Liver (tissue), 8 donors: ENCODE measurements at regions not wholly inside any gene's neighbourhood (a gene's known extent, or its start where the extent isn't known, plus 50 kb on each side); places are given as distances from the start of the nearest gene placed in this dataset.

ENCODE experiments used
- DNase-seq: peaks from one replicate; pipeline ENCODE4 v3.0.0-alpha.2; 2017; ENCODE audit warnings: low spot score
- H3K27ac ChIP-seq, 2 donors: one replicate each; pipeline ENCODE4 v1.7.0; 2013; ENCODE audit warnings: inconsistent platforms in 2 of 2, low read length in 2 of 2, control low read depth in 1 of 2, low read depth in 1 of 2, mild to moderate bottlenecking in 1 of 2
- H3K27me3 ChIP-seq, 4 donors: one replicate each; pipeline versions ENCODE4 v1.6.1 to v1.7.0; 2013; ENCODE audit warnings: low read length in 3 of 4, inconsistent platforms in 1 of 4, mild to moderate bottlenecking in 1 of 4, moderate library complexity in 1 of 4; ENCODE audit not compliant: control insufficient read depth in 4 of 4, insufficient read depth in 4 of 4
- H3K36me3 ChIP-seq, 4 donors: one replicate each; pipeline versions ENCODE4 v1.6.1 to v1.7.0; 2013; ENCODE audit warnings: low read length in 3 of 4, mild to moderate bottlenecking in 3 of 4, low read depth in 1 of 4, moderate library complexity in 1 of 4; ENCODE audit not compliant: control insufficient read depth in 4 of 4, insufficient read depth in 3 of 4
- H3K4me1 ChIP-seq, 4 donors: one replicate each; pipeline versions ENCODE4 v1.6.1 to v1.7.0; 2013; ENCODE audit warnings: low read length in 3 of 4, mild to moderate bottlenecking in 3 of 4, moderate library complexity in 1 of 4; ENCODE audit not compliant: control insufficient read depth in 4 of 4, insufficient read depth in 4 of 4
- H3K4me3 ChIP-seq, 3 donors: one replicate each; pipeline versions ENCODE4 v1.6.1 to v1.7.0; 2013; ENCODE audit warnings: low read length in 3 of 3, control low read depth in 1 of 3, low read depth in 1 of 3, mild to moderate bottlenecking in 1 of 3
- H3K9ac ChIP-seq, 2 donors: one replicate each; pipeline ENCODE4 v1.7.0; 2013; ENCODE audit warnings: low read length in 2 of 2, mild to moderate bottlenecking in 2 of 2, moderate library complexity in 2 of 2, control low read depth in 1 of 2, low read depth in 1 of 2
- H3K9me3 ChIP-seq, 4 donors: one replicate each; pipeline versions ENCODE4 v1.6.1 to v1.7.0; 2013; ENCODE audit warnings: low read length in 3 of 4; ENCODE audit not compliant: control insufficient read depth in 4 of 4
- ATF3 ChIP-seq: IDR thresholded peaks from 2 replicates; pipeline ENCODE4 v1.6.1; 2016; ENCODE audit warnings: antibody characterized with exemption
- CTCF ChIP-seq: fragments of 150-350 bp; IDR thresholded peaks from 2 replicates; pipeline ENCODE4 v1.5.1; 2017; ENCODE audit warnings: improper control_type of control experiment, low read depth, low read length; ENCODE audit not compliant: missing input control
- EGR1 ChIP-seq, 2 donors: IDR thresholded peaks; 2 replicates each; pipeline ENCODE4 v1.6.1; 2016 to 2018; ENCODE audit warnings: antibody characterized with exemption in 2 of 2, low read depth in 2 of 2
- FOXA1 ChIP-seq: IDR thresholded peaks from 2 replicates; pipeline ENCODE4 v1.6.1; 2016; ENCODE audit warnings: antibody characterized with exemption
- FOXA2 ChIP-seq: IDR thresholded peaks from 2 replicates; pipeline ENCODE4 v1.6.1; 2016; ENCODE audit warnings: antibody characterized with exemption
- GABPA ChIP-seq, 2 donors: IDR thresholded peaks in 1 of 2; conservative IDR thresholded peaks in 1 of 2; 2 replicates each; pipeline ENCODE4 v1.6.1; 2016; ENCODE audit warnings: antibody characterized with exemption in 2 of 2, mild to moderate bottlenecking in 1 of 2, moderate library complexity in 1 of 2
- HNF4A ChIP-seq, 2 donors: conservative IDR thresholded peaks; 2 replicates each; pipeline ENCODE4 v1.6.1; 2016; ENCODE audit warnings: antibody characterized with exemption in 2 of 2, mild to moderate bottlenecking in 2 of 2
- HNF4G ChIP-seq: IDR thresholded peaks from 2 replicates; pipeline ENCODE4 v1.6.1; 2016; ENCODE audit warnings: antibody characterized with exemption
- JUND ChIP-seq, 2 donors: IDR thresholded peaks; 2 replicates each; pipeline ENCODE4 v1.6.1; 2016; ENCODE audit warnings: antibody characterized with exemption in 2 of 2
- MAX ChIP-seq: IDR thresholded peaks from 2 replicates; pipeline ENCODE4 v1.6.1; 2016; ENCODE audit warnings: antibody characterized with exemption
- NR2F2 ChIP-seq: IDR thresholded peaks from 2 replicates; pipeline ENCODE4 v1.6.1; 2016; ENCODE audit warnings: antibody characterized with exemption
- RAD21 ChIP-seq, 2 donors: IDR thresholded peaks; 2 replicates each; pipeline ENCODE4 v1.6.1; 2016; ENCODE audit warnings: antibody characterized with exemption in 2 of 2, mild to moderate bottlenecking in 2 of 2
- RXRA ChIP-seq, 2 donors: IDR thresholded peaks; 2 replicates each; pipeline ENCODE4 v1.6.1; 2017 to 2018; ENCODE audit warnings: antibody characterized with exemption in 2 of 2, mild to moderate bottlenecking in 1 of 2
- SP1 ChIP-seq: IDR thresholded peaks from 2 replicates; pipeline ENCODE4 v1.6.1; 2018; ENCODE audit warnings: antibody characterized with exemption, mild to moderate bottlenecking
- TAF1 ChIP-seq: conservative IDR thresholded peaks from 2 replicates; pipeline ENCODE4 v1.6.1; 2016; ENCODE audit warnings: antibody characterized with exemption, mild to moderate bottlenecking
- YY1 ChIP-seq: IDR thresholded peaks from 2 replicates; pipeline ENCODE4 v1.6.1; 2016; ENCODE audit warnings: antibody characterized with exemption, mild to moderate bottlenecking
- ZBTB33 ChIP-seq: IDR thresholded peaks from 2 replicates; pipeline ENCODE4 v1.6.1; 2016; ENCODE audit warnings: antibody characterized with exemption
- WGBS: extraction: QIAGEN DNeasy Blood & Tissue Kit; methylation state at CpG from one replicate; pipeline ENCODE4 v1.1.7; 2013; 5-methylcytosine and 5-hydroxymethylcytosine counted together
- donor health status: healthy.
- donor health status: healthy.
- donor health status: healthy.
- donor health status: healthy.
- donor health status: healthy.

- Histone ChIP-seq H3K9ac (no peak overlapping the region), H3K36me3 (no peaks in the 10 kb centered on the region), H3K9me3 (no peaks in the 10 kb centered on the region), H3K27me3 (no peaks in the 10 kb centered on the region), H3K4me1 (no peaks in the 10 kb centered on the region), H3K4me3 (no peak overlapping the region), H3K27ac (no peak overlapping the region)
- no peak for TF ChIP-seq NR2F2
- TF ChIP-seq HNF4A (conservative IDR thresholded peaks at IDR 0.05) = no peak
- TF ChIP-seq FOXA1 = no peak
- no peak for TF ChIP-seq JUND (IDR thresholded peaks at IDR 0.05)
- TF ChIP-seq RXRA (IDR thresholded peaks at IDR 0.05) = no peak
- TF ChIP-seq EGR1 (IDR thresholded peaks at IDR 0.05; ENCODE audit: low read depth in 2 of 2) = no peak
- no peak for TF ChIP-seq YY1
- TF ChIP-seq HNF4G = no peak
- no peak for TF ChIP-seq CTCF
- no peak for TF ChIP-seq ZBTB33
- TF ChIP-seq FOXA2 = no peak
- no peak for TF ChIP-seq SP1
- no peak for TF ChIP-seq ATF3
- no peak for TF ChIP-seq GABPA (IDR thresholded peaks at IDR 0.05 in 1 of 2, conservative IDR thresholded peaks at IDR 0.05 in 1 of 2)
- TF ChIP-seq RAD21 (IDR thresholded peaks at IDR 0.05) = no peak
- DNase-seq = no peak
- 78% methylated on average over 1 of the region's 1 CpG for WGBS
Measured at GRCh38 chr6:67064323-67064722, 1357.3 kb upstream of the EYS start.

- H3K27me3 ChIP-seq = no peaks in the 10 kb centered on the region
- H3K27ac ChIP-seq = no peak overlapping the region
- H3K4me1 ChIP-seq = no peaks in the 10 kb centered on the region
- no peak overlapping the region for H3K9ac ChIP-seq
- DNase-seq = no peak
- no peak overlapping the region for H3K4me3 ChIP-seq
- H3K9me3 ChIP-seq = no peaks in the 10 kb centered on the region
- WGBS = 35% methylated on average over 1 of the region's 1 CpG
- TF ChIP-seq MAX (no peak), JUND (IDR thresholded peaks at IDR 0.05) (no peak), EGR1 (IDR thresholded peaks at IDR 0.05; ENCODE audit: low read depth in 2 of 2) (no peak), FOXA1 (no peak), HNF4G (no peak), SP1 (no peak), TAF1 (no peak), RXRA (IDR thresholded peaks at IDR 0.05) (no peak), RAD21 (IDR thresholded peaks at IDR 0.05) (no peak), FOXA2 (no peak), HNF4A (conservative IDR thresholded peaks at IDR 0.05) (no peak)
- no peaks in the 10 kb centered on the region for H3K36me3 ChIP-seq
Measured at GRCh38 chr6:67047996-67048395, 1341.0 kb upstream of the EYS start.
